Mesendoderm (in vitro differentiated cells): ENCODE measurements at regions not wholly inside any gene's neighbourhood (a gene's known extent, or its start where the extent isn't known, plus 50 kb on each side); places are given as distances from the start of the nearest gene placed in this dataset.
"Not testable (repeated sequence)": the region's sequence is repeated elsewhere in the genome, so short reads cannot be mapped to it uniquely, and the experiment has no call there.

Experiments used
- DNase-seq: peaks from one replicate; pipeline ENCODE4 v3.0.0; 2013
- H2AK5ac ChIP-seq: 2 replicates; pipeline ENCODE4 v1.6.1; 2013; ENCODE audit warnings: low read length, inconsistent platforms
- H2BK120ac ChIP-seq: 2 replicates; pipeline ENCODE4 v1.6.1; 2013; ENCODE audit warnings: low read depth, mild to moderate bottlenecking, low read length, moderate library complexity, mixed read lengths
- H2BK15ac ChIP-seq: replicated peaks from 2 replicates; pipeline ENCODE4 v1.6.1; 2013; ENCODE audit warnings: low read depth, mild to moderate bottlenecking, moderate library complexity
- H2BK5ac ChIP-seq: 2 replicates; pipeline ENCODE4 v1.6.1; 2013; ENCODE audit warnings: low read length, inconsistent platforms
- H3K18ac ChIP-seq: 2 replicates; pipeline ENCODE4 v1.6.1; 2013; ENCODE audit warnings: mild to moderate bottlenecking, low read length, mixed read lengths
- H3K23ac ChIP-seq: one replicate; pipeline ENCODE4 v1.6.1; 2013; ENCODE audit warnings: low read length
- H3K27ac ChIP-seq: 2 replicates; pipeline ENCODE4 v1.5.1; 2013; ENCODE audit warnings: low read depth, mild to moderate bottlenecking, inconsistent platforms, low read length, moderate library complexity
- H3K27me3 ChIP-seq: 2 replicates; pipeline ENCODE4 v1.6.1; 2013; ENCODE audit warnings: low read length, control low read depth, mild to moderate bottlenecking, inconsistent platforms; ENCODE audit not compliant: insufficient read depth, poor library complexity
- H3K36me3 ChIP-seq: 2 replicates; pipeline ENCODE4 v1.6.1; 2013; ENCODE audit warnings: low read length, inconsistent platforms; ENCODE audit not compliant: control insufficient read depth, insufficient read depth
- H3K4ac ChIP-seq: one replicate; pipeline ENCODE4 v1.6.1; 2013; ENCODE audit warnings: low read depth, mild to moderate bottlenecking, low read length, moderate library complexity
- H3K4me1 ChIP-seq: 2 replicates; pipeline ENCODE4 v1.6.1; 2013; ENCODE audit warnings: low read depth, low read length, inconsistent platforms; ENCODE audit not compliant: control insufficient read depth
- H3K4me2 ChIP-seq: 2 replicates; pipeline ENCODE4 v1.6.1; 2013; ENCODE audit warnings: low read length
- H3K4me3 ChIP-seq: 2 replicates; pipeline ENCODE4 v1.5.1; 2013; ENCODE audit warnings: mild to moderate bottlenecking, low read length
- H3K56ac ChIP-seq: one replicate; pipeline ENCODE4 v1.6.1; 2013; ENCODE audit warnings: low read length
- H3K79me1 ChIP-seq: 2 replicates; pipeline ENCODE4 v1.6.1; 2013; ENCODE audit warnings: low read length, inconsistent platforms
- H3K79me2 ChIP-seq: 2 replicates; pipeline ENCODE4 v1.6.1; 2013; ENCODE audit warnings: mild to moderate bottlenecking, low read length; ENCODE audit not compliant: control insufficient read depth, insufficient read depth
- H3K9ac ChIP-seq: 2 replicates; pipeline ENCODE4 v1.6.1; 2013; ENCODE audit warnings: low read length, inconsistent platforms
- H4K5ac ChIP-seq: one replicate; pipeline ENCODE4 v1.6.1; 2013; ENCODE audit warnings: low read length
- H4K8ac ChIP-seq: one replicate; pipeline ENCODE4 v1.6.1; 2013; ENCODE audit warnings: low read depth, mild to moderate bottlenecking, control low read depth, low read length, moderate library complexity
- WGBS: extraction: QIAGEN DNeasy Blood & Tissue Kit; methylation state at CpG from one replicate; pipeline ENCODE4 v1.1.7; 2013; ENCODE audit warnings: low lambda C conversion rate, missing lambda C conversion rate; ENCODE audit not compliant: insufficient coverage; ENCODE audit errors: extremely low coverage; 5-methylcytosine and 5-hydroxymethylcytosine counted together

DNA sequence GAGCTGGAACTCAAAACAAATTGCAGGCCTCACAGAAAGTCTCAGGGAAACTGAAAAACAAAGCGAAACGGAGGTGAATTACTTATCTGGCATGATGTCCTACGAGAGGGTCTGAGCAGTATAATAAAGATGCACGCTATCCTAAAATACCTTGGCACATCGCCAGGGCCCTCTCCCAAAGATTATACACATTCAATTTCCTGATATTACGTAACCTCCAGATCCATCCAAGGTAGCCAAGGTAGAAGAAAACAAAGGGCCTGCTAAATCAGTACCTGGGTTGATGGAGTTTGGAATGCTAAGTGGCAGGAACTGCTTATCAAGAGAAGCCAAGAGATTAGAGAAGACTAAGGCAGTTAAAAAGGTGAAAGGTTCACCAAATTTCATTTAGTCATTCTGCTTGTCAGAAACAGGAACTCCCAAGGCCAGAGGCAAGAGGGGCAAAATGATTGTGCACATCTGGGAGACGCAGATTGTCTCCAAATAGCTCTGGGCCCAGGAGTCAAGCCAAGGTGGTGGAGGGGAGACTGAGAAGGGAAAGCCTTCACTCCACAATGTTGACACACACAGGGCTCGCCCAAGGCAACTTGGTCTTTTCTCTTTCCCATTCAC lies 236.8 kb upstream of the ATP5MC3 start:
- Histone ChIP-seq H3K79me2 (no peaks in the 10 kb centered on the region), H3K27me3 (no peaks in the 10 kb centered on the region), H3K56ac (no peak overlapping the region), H3K4ac (no peak overlapping the region), H3K4me3 (no peak overlapping the region), H3K36me3 (no peaks in the 10 kb centered on the region), H3K79me1 (no peaks in the 10 kb centered on the region), H2BK120ac (no peak overlapping the region), H3K4me1 (peaks cover 2% of the 10 kb centered on the region), H2BK15ac (no peak overlapping the region), H3K4me2 (no peak overlapping the region), H3K23ac (no peak overlapping the region), H2BK5ac (no peak overlapping the region), H2AK5ac (no peak overlapping the region), H4K5ac (no peak overlapping the region), H3K9ac (no peak overlapping the region), H4K8ac (no peak overlapping the region), H3K18ac (no peak overlapping the region), H3K27ac (no peak overlapping the region)
- no CpG with 5 or more reads among the region's 8 CpGs for WGBS
- peak; percentile 48 for DNase-seq

- H3K23ac ChIP-seq = no peak overlapping the region
- no peak overlapping the region for H2BK120ac ChIP-seq
- peaks cover 2% of the 10 kb centered on the region for H3K4me1 ChIP-seq
- no peak overlapping the region for H2BK15ac ChIP-seq
- no peak overlapping the region for H3K9ac ChIP-seq
- H3K56ac ChIP-seq = no peak overlapping the region
- H3K36me3 ChIP-seq = no peaks in the 10 kb centered on the region
- H4K8ac ChIP-seq = no peak overlapping the region
- H3K79me2 ChIP-seq = no peaks in the 10 kb centered on the region
- no peak overlapping the region for H3K27ac ChIP-seq
- H3K4me2 ChIP-seq = no peak overlapping the region
- H2BK5ac ChIP-seq = no peak overlapping the region
- H3K79me1 ChIP-seq = no peaks in the 10 kb centered on the region
- no peak overlapping the region for H3K4me3 ChIP-seq
- no peak overlapping the region for H4K5ac ChIP-seq
- H3K27me3 ChIP-seq = no peaks in the 10 kb centered on the region
- no peak overlapping the region for H2AK5ac ChIP-seq
- H3K4ac ChIP-seq = no peak overlapping the region
- DNase-seq = peak; percentile 75
- no peak overlapping the region for H3K18ac ChIP-seq
- WGBS = no CpG with 5 or more reads among the region's 3 CpGs
These were observed 233.5 kb upstream of the ATP5MC3 start for GRCh38 chr2:175414882-175415487.

GRCh38 chr2:175414191-175414881 lies 232.8 kb upstream of the ATP5MC3 start:
- WGBS = no CpG with 5 or more reads among the region's 5 CpGs
- peaks cover 2% of the 10 kb centered on the region for H3K4me1 ChIP-seq
- H4K5ac ChIP-seq = no peak overlapping the region

GRCh38 chr2:175410941-175411340 lies 229.4 kb upstream of the ATP5MC3 start:
- not testable (repeated sequence) for H3K79me1 ChIP-seq, H3K18ac ChIP-seq, H2AK5ac ChIP-seq, H2BK5ac ChIP-seq, H3K27me3 ChIP-seq, H3K27ac ChIP-seq, H4K8ac ChIP-seq, H3K4me1 ChIP-seq, DNase-seq, H3K9ac ChIP-seq, H3K79me2 ChIP-seq, H2BK120ac ChIP-seq, H4K5ac ChIP-seq, H3K4ac ChIP-seq, H3K23ac ChIP-seq, H3K4me3 ChIP-seq, H3K56ac ChIP-seq, H2BK15ac ChIP-seq, H3K36me3 ChIP-seq, H3K4me2 ChIP-seq
- no CpG with 5 or more reads among the region's 1 CpG for WGBS

More at GRCh38 chr2:175414191-175414881, 232.8 kb upstream of the ATP5MC3 start:
- no peak overlapping the region for H2BK120ac ChIP-seq
- H3K79me1 ChIP-seq = no peaks in the 10 kb centered on the region
- no peak overlapping the region for H3K4me3 ChIP-seq
- no peak overlapping the region for H3K18ac ChIP-seq
- no peak overlapping the region for H2BK5ac ChIP-seq
- H3K27ac ChIP-seq = no peak overlapping the region
- H3K79me2 ChIP-seq = no peaks in the 10 kb centered on the region
- no peaks in the 10 kb centered on the region for H3K36me3 ChIP-seq
- no peak overlapping the region for H2AK5ac ChIP-seq
- no peak overlapping the region for H4K8ac ChIP-seq
- H3K27me3 ChIP-seq = no peaks in the 10 kb centered on the region
- no peak for DNase-seq
- no peak overlapping the region for H3K56ac ChIP-seq
- no peak overlapping the region for H3K9ac ChIP-seq
- H3K4me2 ChIP-seq = no peak overlapping the region
- H3K23ac ChIP-seq = no peak overlapping the region
- H3K4ac ChIP-seq = no peak overlapping the region
- no peak overlapping the region for H2BK15ac ChIP-seq

GRCh38 chr2:175404839-175405238 lies 223.3 kb upstream of the ATP5MC3 start:
- Histone ChIP-seq H3K23ac (no peak overlapping the region), H2BK15ac (no peak overlapping the region), H2BK120ac (no peak overlapping the region), H4K5ac (no peak overlapping the region), H3K56ac (no peak overlapping the region), H4K8ac (no peak overlapping the region), H3K4me3 (no peak overlapping the region), H2AK5ac (no peak overlapping the region), H3K4me2 (no peak overlapping the region), H3K79me2 (no peaks in the 10 kb centered on the region), H2BK5ac (no peak overlapping the region), H3K27me3 (no peaks in the 10 kb centered on the region), H3K4ac (no peak overlapping the region), H3K18ac (no peak overlapping the region), H3K27ac (no peak overlapping the region), H3K4me1 (no peaks in the 10 kb centered on the region), H3K36me3 (no peaks in the 10 kb centered on the region), H3K9ac (no peak overlapping the region), H3K79me1 (no peaks in the 10 kb centered on the region)
- WGBS = no CpG with 5 or more reads among the region's 1 CpG
- no peak for DNase-seq
